ENCODE measurements at regions not wholly inside any gene's neighbourhood (a gene's known extent, or its start where the extent isn't known, plus 50 kb on each side); places are given as distances from the start of the nearest gene placed in this dataset.

DNA sequence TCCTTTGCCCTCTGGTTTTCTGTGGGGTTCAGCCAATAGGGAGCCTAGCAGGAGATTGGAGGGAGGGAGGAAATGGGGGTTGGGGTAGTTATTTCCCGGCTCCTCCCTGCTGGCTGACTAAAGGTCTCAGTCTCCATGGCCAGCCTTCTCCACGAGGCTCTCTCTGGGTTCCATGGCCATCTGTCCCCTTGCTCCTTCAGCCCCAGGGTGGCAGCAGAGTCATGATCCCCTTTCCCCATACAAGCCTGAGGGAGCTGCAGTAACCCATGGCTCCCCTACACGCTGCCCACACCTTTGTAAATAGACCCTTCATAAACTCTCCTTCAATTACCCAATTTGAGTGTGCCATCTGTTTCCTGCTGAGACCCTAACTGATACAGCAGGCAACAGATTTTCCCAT lies 176.1 kb upstream of the CSF3R start:
- Histone ChIP-seq H3K4me1 (no peaks in the 10 kb centered on the region), H3K4me3 (no peak overlapping the region), H3K36me3 (replicated peaks) (no peaks in the 10 kb centered on the region), H3K9me3 (no peaks in the 10 kb centered on the region), H3K27me3 (ENCODE audit: low read depth) (peaks cover 3% of the 10 kb centered on the region; the same call in 1 of the 2 replicates)
- no peak for DNase-seq (ENCODE audit: low spot score in 2 of 2)
- in situ Hi-C loops (cut with MboI; ENCODE audit: low sequenced_read_pairs): no loop called here

DNA sequence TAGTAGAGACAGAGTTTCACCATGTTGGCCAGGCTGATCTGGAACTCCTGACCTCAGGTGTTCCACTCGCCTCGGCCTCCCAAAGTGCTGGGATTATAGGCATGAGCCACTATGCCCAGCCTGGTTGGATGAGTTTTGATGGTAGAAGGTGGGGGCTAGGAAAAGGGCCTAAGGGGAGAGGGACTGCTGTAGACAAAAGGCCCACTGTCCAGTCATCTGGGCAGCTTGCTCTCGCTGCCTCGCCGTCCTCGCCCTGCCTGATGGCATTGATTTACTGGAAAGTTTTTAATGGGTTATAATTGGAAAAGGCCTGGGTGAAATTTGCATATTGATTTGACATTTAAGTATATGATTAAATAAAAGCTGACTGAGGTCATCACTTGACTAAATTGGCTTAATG lies 175.1 kb upstream of the CSF3R start:
- no peak for DNase-seq (ENCODE audit: low spot score in 2 of 2)
- Histone ChIP-seq H3K9me3 (no peaks in the 10 kb centered on the region), H3K27me3 (ENCODE audit: low read depth) (peaks cover 3% of the 10 kb centered on the region; the same call in 1 of the 2 replicates), H3K4me1 (no peaks in the 10 kb centered on the region), H3K36me3 (replicated peaks) (no peaks in the 10 kb centered on the region), H3K4me3 (no peak overlapping the region)
- in situ Hi-C loops (cut with MboI; ENCODE audit: low sequenced_read_pairs): no loop called here

- Histone ChIP-seq H3K36me3 (replicated peaks) (no peaks in the 10 kb centered on the region), H3K4me3 (no peak overlapping the region), H3K27me3 (ENCODE audit: low read depth) (peaks cover 3% of the 10 kb centered on the region; the same call in 1 of the 2 replicates), H3K4me1 (no peaks in the 10 kb centered on the region), H3K9me3 (no peaks in the 10 kb centered on the region)
- DNase-seq (ENCODE audit: low spot score in 2 of 2): no peak
- in situ Hi-C loops (cut with MboI; ENCODE audit: low sequenced_read_pairs): no loop called here
Observed at GRCh38 chr1:36656838-36657237, 174.1 kb upstream of the CSF3R start.

DNA sequence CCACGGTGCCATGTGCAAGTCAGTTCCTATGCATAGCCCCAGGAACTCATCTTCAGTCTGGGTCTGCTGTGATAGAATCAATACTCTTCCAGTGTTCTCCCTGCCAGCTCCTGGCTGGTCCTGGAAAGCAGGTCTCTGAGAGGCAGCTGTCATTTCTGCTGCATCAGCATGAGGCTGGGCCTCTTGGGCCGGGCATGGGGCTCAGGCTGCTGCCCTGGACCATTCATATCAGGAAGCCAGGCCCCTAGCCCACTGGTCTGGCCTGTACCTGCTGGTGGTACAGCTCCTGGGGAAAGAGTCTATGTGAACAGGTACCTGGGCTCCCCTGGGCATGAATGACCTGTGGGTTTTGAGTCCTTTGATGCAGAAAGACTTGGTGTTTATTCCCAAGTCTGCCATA lies 173.6 kb upstream of the CSF3R start:
- peaks cover 3% of the 10 kb centered on the region; the same call in 1 of the 2 replicates for H3K27me3 ChIP-seq (ENCODE audit: low read depth)
- H3K4me3 ChIP-seq: no peak overlapping the region
- DNase-seq (ENCODE audit: low spot score in 2 of 2): no peak
- H3K36me3 ChIP-seq (replicated peaks): no peaks in the 10 kb centered on the region
- no peaks in the 10 kb centered on the region for H3K4me1 ChIP-seq
- in situ Hi-C loops (cut with MboI; ENCODE audit: low sequenced_read_pairs): no loop called here
- no peaks in the 10 kb centered on the region for H3K9me3 ChIP-seq

DNA sequence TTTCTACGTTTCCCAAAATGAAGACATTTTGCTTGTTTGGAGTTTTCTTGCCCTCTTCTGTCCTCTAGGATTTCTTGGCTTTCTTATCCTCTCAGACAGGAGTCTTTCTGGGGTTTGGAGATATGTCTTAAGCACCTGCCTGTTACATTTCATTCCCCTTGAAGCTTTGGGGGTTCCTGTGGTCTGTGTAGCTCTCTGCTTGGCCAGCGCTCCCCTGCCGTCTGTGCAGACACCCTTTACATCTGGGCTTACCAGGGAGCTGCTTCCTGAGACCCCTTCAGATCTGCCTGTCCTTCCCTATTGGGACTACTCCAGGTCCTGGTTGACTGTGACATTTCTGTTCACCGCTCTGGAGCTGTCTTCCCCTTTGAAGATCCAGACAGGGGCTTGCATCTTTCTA lies 171.9 kb upstream of the CSF3R start:
- Histone ChIP-seq H3K36me3 (replicated peaks) (no peaks in the 10 kb centered on the region; the same call in 1 of the 2 replicates), H3K27me3 (ENCODE audit: low read depth) (peaks cover 3% of the 10 kb centered on the region; the same call in 1 of the 2 replicates), H3K9me3 (no peaks in the 10 kb centered on the region), H3K4me3 (no peak overlapping the region), H3K4me1 (no peaks in the 10 kb centered on the region)
- in situ Hi-C loops (cut with MboI; ENCODE audit: low sequenced_read_pairs): no loop called here
- DNase-seq (ENCODE audit: low spot score in 2 of 2): no peak

DNA sequence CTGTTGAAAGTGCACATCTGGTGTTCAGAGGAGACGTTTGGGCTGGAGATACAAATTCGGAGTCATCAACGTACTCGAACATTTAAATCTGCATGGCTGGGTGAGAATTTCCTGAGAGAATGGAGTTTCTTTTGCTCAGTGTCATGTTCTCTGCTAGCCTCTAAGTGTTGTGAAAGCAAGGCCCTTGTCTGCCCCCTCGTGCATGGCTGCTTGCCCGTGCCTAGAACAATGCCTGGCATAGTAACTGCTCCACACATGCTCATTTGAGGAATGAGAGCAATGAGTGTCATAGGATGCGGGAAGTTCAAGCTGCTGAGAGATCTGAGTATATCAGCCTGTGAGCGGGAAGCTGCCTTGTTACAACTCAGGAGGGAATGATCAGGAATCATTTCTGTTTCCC lies 171.1 kb upstream of the CSF3R start:
- in situ Hi-C loops (cut with MboI; ENCODE audit: low sequenced_read_pairs): no loop called here
- Histone ChIP-seq H3K36me3 (replicated peaks) (no peaks in the 10 kb centered on the region; the same call in 1 of the 2 replicates), H3K27me3 (ENCODE audit: low read depth) (peaks cover 3% of the 10 kb centered on the region; the same call in 1 of the 2 replicates), H3K4me3 (no peak overlapping the region), H3K9me3 (no peaks in the 10 kb centered on the region), H3K4me1 (no peaks in the 10 kb centered on the region)
- DNase-seq (ENCODE audit: low spot score in 2 of 2): no peak

- no peak for DNase-seq (ENCODE audit: low spot score in 2 of 2)
- no peaks in the 10 kb centered on the region for H3K4me1 ChIP-seq
- in situ Hi-C loops (cut with MboI; ENCODE audit: low sequenced_read_pairs): no loop called here
- H3K27me3 ChIP-seq (ENCODE audit: low read depth): no peaks in the 10 kb centered on the region; the same call in 1 of the 2 replicates
- no peaks in the 10 kb centered on the region for H3K9me3 ChIP-seq
- no peak overlapping the region for H3K4me3 ChIP-seq
- no peaks in the 10 kb centered on the region; the same call in 1 of the 2 replicates for H3K36me3 ChIP-seq (replicated peaks)
Observed at GRCh38 chr1:36652586-36652985, 169.9 kb upstream of the CSF3R start.

GRCh38 chr1:36652011-36652410 lies 169.3 kb upstream of the CSF3R start:
- Histone ChIP-seq H3K4me3 (no peak overlapping the region), H3K9me3 (no peaks in the 10 kb centered on the region), H3K27me3 (ENCODE audit: low read depth) (peaks cover 2% of the 10 kb centered on the region), H3K4me1 (no peaks in the 10 kb centered on the region), H3K36me3 (replicated peaks) (no peaks in the 10 kb centered on the region; the same call in 1 of the 2 replicates)
- in situ Hi-C loops (cut with MboI; ENCODE audit: low sequenced_read_pairs): no loop called here
- DNase-seq (ENCODE audit: low spot score in 2 of 2): no peak

- Histone ChIP-seq H3K36me3 (replicated peaks) (no peaks in the 10 kb centered on the region; the same call in 1 of the 2 replicates), H3K4me3 (no peak overlapping the region), H3K9me3 (no peaks in the 10 kb centered on the region), H3K27me3 (ENCODE audit: low read depth) (peaks cover 7% of the 10 kb centered on the region), H3K4me1 (no peaks in the 10 kb centered on the region)
- in situ Hi-C loops (cut with MboI; ENCODE audit: low sequenced_read_pairs): no loop called here
- no peak for DNase-seq (ENCODE audit: low spot score in 2 of 2)
Observed at GRCh38 chr1:36651176-36651910, 168.6 kb upstream of the CSF3R start.

GRCh38 chr1:36650200-36651065 lies 167.7 kb upstream of the CSF3R start:
- Histone ChIP-seq H3K4me3 (no peak overlapping the region), H3K27me3 (ENCODE audit: low read depth) (peaks cover 16% of the 10 kb centered on the region), H3K36me3 (replicated peaks) (no peaks in the 10 kb centered on the region; the same call in 1 of the 2 replicates), H3K9me3 (no peaks in the 10 kb centered on the region), H3K4me1 (no peaks in the 10 kb centered on the region)
- peak; percentile 35 to 84 for DNase-seq (ENCODE audit: low spot score in 2 of 2)
- in situ Hi-C loops (cut with MboI; ENCODE audit: low sequenced_read_pairs): no loop called here

DNA sequence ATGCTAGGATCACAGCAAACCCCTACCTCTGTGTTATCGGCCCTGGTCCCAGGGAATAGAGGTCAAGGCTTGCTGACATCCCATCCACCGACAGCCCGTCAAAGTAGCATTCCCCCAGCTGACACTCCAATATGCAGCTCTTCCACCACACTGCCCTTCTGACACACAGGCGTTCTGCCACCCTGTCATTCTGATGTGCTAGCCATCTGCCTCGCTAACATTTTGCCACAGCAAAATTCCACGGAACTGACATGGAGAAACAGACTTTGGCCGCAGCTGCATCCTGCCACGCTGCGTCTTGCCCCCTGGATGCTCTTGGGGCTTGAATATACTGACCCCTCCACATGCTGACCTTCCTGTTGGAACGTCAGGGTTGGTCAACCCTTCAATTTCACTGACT lies 163.2 kb upstream of the CSF3R start:
- peaks cover 23% of the 10 kb centered on the region; the same call in 1 of the 2 replicates for H3K27me3 ChIP-seq (ENCODE audit: low read depth)
- H3K4me1 ChIP-seq: no peaks in the 10 kb centered on the region
- in situ Hi-C loops (cut with MboI; ENCODE audit: low sequenced_read_pairs): no loop called here
- DNase-seq (ENCODE audit: low spot score in 2 of 2): no peak
- H3K4me3 ChIP-seq: no peak overlapping the region
- no peaks in the 10 kb centered on the region for H3K9me3 ChIP-seq
- no peaks in the 10 kb centered on the region; the same call in 1 of the 2 replicates for H3K36me3 ChIP-seq (replicated peaks)

DNA sequence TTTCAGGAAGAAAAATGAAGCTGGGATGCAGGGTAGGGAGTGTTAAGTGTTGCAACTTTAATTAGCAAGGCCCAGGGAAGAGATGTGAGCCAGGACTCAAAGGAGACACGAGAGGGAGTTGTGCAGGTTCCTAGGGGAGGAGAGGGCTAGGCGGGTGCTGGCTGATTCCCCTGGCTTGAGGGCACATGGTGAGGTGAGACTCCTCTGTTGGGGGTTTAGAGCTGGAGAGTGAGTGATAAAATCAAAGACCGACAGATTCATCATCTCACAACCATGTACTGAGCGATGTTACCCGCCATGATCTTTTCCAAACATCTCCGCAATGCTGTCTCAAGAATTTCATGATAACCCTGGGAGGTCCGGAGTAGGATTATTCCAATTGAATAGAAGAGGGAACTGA lies 161.8 kb upstream of the CSF3R start:
- Histone ChIP-seq H3K27me3 (ENCODE audit: low read depth) (peaks cover 23% of the 10 kb centered on the region; the same call in 1 of the 2 replicates), H3K4me1 (no peaks in the 10 kb centered on the region), H3K36me3 (replicated peaks) (no peaks in the 10 kb centered on the region), H3K9me3 (no peaks in the 10 kb centered on the region), H3K4me3 (no peak overlapping the region)
- in situ Hi-C loops (cut with MboI; ENCODE audit: low sequenced_read_pairs): no loop called here
- DNase-seq (ENCODE audit: low spot score in 2 of 2): no peak

GRCh38 chr1:36643371-36644270 lies 160.9 kb upstream of the CSF3R start:
- no peaks in the 10 kb centered on the region for H3K36me3 ChIP-seq (replicated peaks)
- no peaks in the 10 kb centered on the region for H3K9me3 ChIP-seq
- H3K4me3 ChIP-seq: no peak overlapping the region
- in situ Hi-C loops (cut with MboI; ENCODE audit: low sequenced_read_pairs): no loop called here
- no peak for DNase-seq (ENCODE audit: low spot score in 2 of 2)
- peaks cover 23% of the 10 kb centered on the region; the same call in 1 of the 2 replicates for H3K27me3 ChIP-seq (ENCODE audit: low read depth)
- no peaks in the 10 kb centered on the region for H3K4me1 ChIP-seq

Measured in HAP-1 (cell line).